ENCODE measurements at regions not wholly inside any gene's neighbourhood (a gene's known extent, or its start where the extent isn't known, plus 50 kb on each side); places are given as distances from the start of the nearest gene placed in this dataset.

DNA sequence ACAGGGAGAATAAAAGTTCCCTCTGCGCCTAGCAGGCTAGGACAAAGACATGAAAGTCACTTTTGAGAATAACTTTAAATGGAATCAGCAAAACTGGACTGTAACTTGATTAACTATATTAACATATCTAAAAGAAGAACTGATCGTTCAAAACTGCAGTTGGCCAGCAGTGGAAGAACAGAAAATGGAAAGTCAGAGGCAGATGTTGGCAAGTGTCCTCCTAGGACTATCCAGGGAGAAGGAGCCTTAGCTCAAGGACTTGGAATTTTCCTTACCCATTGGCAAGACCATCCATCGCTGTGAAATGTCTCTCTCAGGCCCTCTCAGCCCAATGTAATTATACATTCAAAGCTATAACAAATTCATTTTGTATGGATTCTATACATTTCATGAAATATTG, 419.7 kb downstream of the ATP23 start:
- Histone ChIP-seq H3K9me3 (no peaks in the 10 kb centered on the region), H3K36me3 (no peaks in the 10 kb centered on the region), H3K27ac (no peak overlapping the region), H3K27me3 (no peaks in the 10 kb centered on the region), H3K4me3 (no peak overlapping the region), H3K4me1 (peaks cover 0 to 5% (median 0%) of the 10 kb centered on the region in 12 donors)
- no peak for ATAC-seq
- TF ChIP-seq, protein P1, sequence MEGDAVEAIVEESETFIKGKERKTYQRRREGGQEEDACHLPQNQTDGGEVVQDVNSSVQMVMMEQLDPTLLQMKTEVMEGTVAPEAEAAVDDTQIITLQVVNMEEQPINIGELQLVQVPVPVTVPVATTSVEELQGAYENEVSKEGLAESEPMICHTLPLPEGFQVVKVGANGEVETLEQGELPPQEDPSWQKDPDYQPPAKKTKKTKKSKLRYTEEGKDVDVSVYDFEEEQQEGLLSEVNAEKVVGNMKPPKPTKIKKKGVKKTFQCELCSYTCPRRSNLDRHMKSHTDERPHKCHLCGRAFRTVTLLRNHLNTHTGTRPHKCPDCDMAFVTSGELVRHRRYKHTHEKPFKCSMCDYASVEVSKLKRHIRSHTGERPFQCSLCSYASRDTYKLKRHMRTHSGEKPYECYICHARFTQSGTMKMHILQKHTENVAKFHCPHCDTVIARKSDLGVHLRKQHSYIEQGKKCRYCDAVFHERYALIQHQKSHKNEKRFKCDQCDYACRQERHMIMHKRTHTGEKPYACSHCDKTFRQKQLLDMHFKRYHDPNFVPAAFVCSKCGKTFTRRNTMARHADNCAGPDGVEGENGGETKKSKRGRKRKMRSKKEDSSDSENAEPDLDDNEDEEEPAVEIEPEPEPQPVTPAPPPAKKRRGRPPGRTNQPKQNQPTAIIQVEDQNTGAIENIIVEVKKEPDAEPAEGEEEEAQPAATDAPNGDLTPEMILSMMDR (IDR thresholded peaks at IDR 0.05): no peak
- TF ChIP-seq POLR2A (IDR thresholded peaks at IDR 0.05): no peak
- WGBS, 4 donors: 67 to 84% (median 76%) methylated on average over 3 of the region's 3 CpGs
- DNase-seq: no peak
- intact Hi-C loops (cut with DNase I): no loop called here

DNA sequence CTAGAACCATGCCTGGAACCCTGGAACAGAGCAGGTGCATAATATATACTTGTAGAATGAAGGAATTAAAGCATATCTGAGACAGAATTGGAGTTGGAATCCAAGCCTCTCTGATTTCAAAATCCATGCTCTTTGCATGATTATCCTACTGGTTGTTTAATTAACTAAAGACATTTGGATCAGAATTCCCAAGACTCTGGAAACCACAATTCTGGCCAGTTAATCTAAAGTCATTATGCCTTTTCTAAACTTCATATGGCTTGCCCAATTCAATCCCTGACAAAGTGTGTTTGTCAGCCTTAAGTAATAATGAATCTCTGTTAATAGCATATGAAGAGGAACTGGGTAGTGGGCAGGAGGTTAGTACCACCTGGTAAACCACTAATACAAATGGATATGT, 422.6 kb downstream of the ATP23 start:
- Histone ChIP-seq H3K4me3 (no peak overlapping the region), H3K4me1 (no peaks in the 10 kb centered on the region), H3K27ac (no peak overlapping the region), H3K9me3 (no peaks in the 10 kb centered on the region), H3K27me3 (no peaks in the 10 kb centered on the region), H3K36me3 (no peaks in the 10 kb centered on the region)
- ATAC-seq (no peak), DNase-seq (no peak)
- no peak for TF ChIP-seq POLR2A (IDR thresholded peaks at IDR 0.05)
- TF ChIP-seq, protein P1 (IDR thresholded peaks at IDR 0.05): no peak
- intact Hi-C loops (cut with DNase I): no loop called here

DNA sequence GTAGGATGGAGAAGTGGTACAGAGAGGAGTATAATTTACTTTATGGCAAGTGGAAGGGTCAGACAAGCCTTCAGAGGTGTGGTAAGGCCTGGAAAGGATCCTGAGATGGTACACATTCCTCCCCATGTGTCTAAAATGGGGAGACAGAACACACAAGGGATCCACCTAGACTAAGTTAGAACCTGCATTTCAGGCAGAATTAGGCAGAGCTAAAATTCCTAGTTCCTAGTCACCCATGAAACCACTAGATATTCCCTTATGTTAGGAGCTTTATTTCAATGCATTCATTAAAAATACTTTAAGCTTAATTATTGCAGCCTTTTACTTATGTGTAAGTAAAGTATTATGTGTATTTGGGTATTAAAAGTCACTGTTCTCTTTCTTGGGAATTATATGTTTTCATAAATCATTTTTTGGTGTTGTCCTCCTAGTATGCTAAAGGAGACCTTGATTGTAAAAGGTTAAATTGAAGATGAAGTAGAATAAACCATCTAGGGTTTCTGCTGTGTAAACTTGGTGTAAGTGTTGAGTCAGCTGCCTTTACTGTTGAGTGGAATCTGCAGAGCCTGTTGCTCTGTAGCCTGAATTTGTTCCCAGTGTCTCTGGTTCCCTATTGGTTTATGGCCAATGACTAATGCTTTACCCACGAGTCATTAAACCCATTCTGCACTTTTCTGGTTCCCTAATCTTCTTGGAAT, 423.2 kb downstream of the ATP23 start:
- no peaks in the 10 kb centered on the region for H3K36me3 ChIP-seq

DNA sequence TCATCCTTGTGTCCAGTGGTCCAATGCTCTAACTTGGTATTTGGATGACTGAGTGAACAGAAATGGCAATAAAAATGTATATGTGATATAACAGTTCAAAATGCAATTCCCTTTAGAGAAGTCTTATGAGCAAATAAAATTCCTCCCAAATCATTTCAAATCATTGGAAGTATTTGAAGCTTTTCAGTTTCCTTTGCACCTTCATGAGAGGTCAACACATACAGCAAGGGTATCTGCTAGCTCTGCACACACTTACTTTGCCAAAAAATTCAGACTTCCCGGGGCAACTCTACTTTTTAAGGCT, 423.7 kb downstream of the ATP23 start:
- H3K9me3 ChIP-seq: no peaks in the 10 kb centered on the region
- intact Hi-C loops (cut with DNase I): no loop called here
- no peak for TF ChIP-seq POLR2A (IDR thresholded peaks at IDR 0.05)
- TF ChIP-seq, protein P1 (IDR thresholded peaks at IDR 0.05): no peak
- DNase-seq: no peak
- H3K27me3 ChIP-seq: no peaks in the 10 kb centered on the region
- 66 to 85% (median 74%) methylated on average over 1 of the region's 1 CpG for WGBS, 4 donors
- no peaks in the 10 kb centered on the region for H3K4me1 ChIP-seq
- no peaks in the 10 kb centered on the region for H3K36me3 ChIP-seq
- ATAC-seq: no peak
- no peak overlapping the region for H3K4me3 ChIP-seq
- H3K27ac ChIP-seq: no peak overlapping the region

More for the DNA sequence above, 423.2 kb downstream of the ATP23 start:
- Histone ChIP-seq H3K27me3 (no peaks in the 10 kb centered on the region), H3K4me3 (no peak overlapping the region), H3K9me3 (no peaks in the 10 kb centered on the region), H3K27ac (no peak overlapping the region), H3K4me1 (no peaks in the 10 kb centered on the region)
- WGBS, 4 donors: 33 to 46% (median 37%) methylated on average over 1 of the region's 1 CpG
- DNase-seq (no peak), ATAC-seq (no peak)
- intact Hi-C loops (cut with DNase I): no loop called here
- TF ChIP-seq, protein P1 (IDR thresholded peaks at IDR 0.05): no peak
- TF ChIP-seq POLR2A (IDR thresholded peaks at IDR 0.05): no peak
